A673 (cell line): ENCODE measurements at regions not wholly inside any gene's neighbourhood (a gene's known extent, or its start where the extent isn't known, plus 50 kb on each side); places are given as distances from the start of the nearest gene placed in this dataset.

Experiments used
- BruUV-seq: library from RNA; stranded (reverse); fragments of 400-500 nt; replicated peaks from 2 replicates; lab custom pipeline; 2021; lab: Mats Ljungman, UMichigan
- CTCF ChIA-PET: fragments of 300-600 bp; sonication (Branson Sonifier 250); formaldehyde crosslinking; loops from one replicate; lab custom pipeline; 2022; ENCODE audit warnings: antibody characterized with exemption; lab: Charles Lee
- POLR2A ChIA-PET: fragments of 300-600 bp; sonication (Branson Sonifier 250); formaldehyde crosslinking; loops from one replicate; lab custom pipeline; 2022; ENCODE audit warnings: antibody characterized with exemption; ENCODE audit not compliant: low non-redundant PET; lab: Charles Lee
- DNase-seq: peaks from one replicate; pipeline ENCODE4 v3.0.0-alpha.2; 2015; ENCODE audit warnings: low spot score
- H3K27ac ChIP-seq: fragments of 200-600 bp; sonication (generic); 2 replicates; pipeline ENCODE4 v1.5.1; 2016; ENCODE audit warnings: mixed run types, low read depth, mild to moderate bottlenecking, mixed read lengths, antibody characterized with exemption, low read length; ENCODE audit not compliant: poor library complexity, severe bottlenecking
- H3K27me3 ChIP-seq: fragments of 200-600 bp; sonication (generic); replicated peaks from 2 replicates; pipeline ENCODE4 v1.6.1; 2017; ENCODE audit warnings: mixed run types, low read depth, mild to moderate bottlenecking, mixed read lengths, antibody characterized with exemption, low read length; ENCODE audit not compliant: insufficient read depth, poor library complexity
- H3K36me3 ChIP-seq: fragments of 200-600 bp; sonication (generic); 2 replicates; pipeline ENCODE4 v1.6.1; 2016; ENCODE audit warnings: mixed run types, mild to moderate bottlenecking, mixed read lengths, antibody characterized with exemption, low read length; ENCODE audit not compliant: insufficient read depth, poor library complexity, severe bottlenecking
- H3K4me1 ChIP-seq: fragments of 200-600 bp; sonication (generic); 2 replicates; pipeline ENCODE4 v1.6.1; 2017; ENCODE audit warnings: mixed run types, mild to moderate bottlenecking, mixed read lengths, antibody characterized with exemption, low read length; ENCODE audit not compliant: insufficient read depth, poor library complexity, severe bottlenecking
- H3K4me3 ChIP-seq: fragments of 200-600 bp; sonication (generic); 2 replicates; pipeline ENCODE4 v1.5.1; 2016; ENCODE audit warnings: low read depth, mixed run types, mild to moderate bottlenecking, mixed read lengths, low read length; ENCODE audit not compliant: poor library complexity, severe bottlenecking
- H3K9me3 ChIP-seq: fragments of 200-600 bp; sonication (generic); 2 replicates; pipeline ENCODE4 v1.6.1; 2016; ENCODE audit warnings: mixed run types, low read depth, mild to moderate bottlenecking, mixed read lengths, antibody characterized with exemption, low read length; ENCODE audit not compliant: poor library complexity, severe bottlenecking
- EZH2 ChIP-seq: fragments of 200-600 bp; sonication (generic); IDR thresholded peaks from 2 replicates; pipeline ENCODE4 v1.6.1; 2017; ENCODE audit warnings: borderline replicate concordance, low read depth, mild to moderate bottlenecking, mixed read lengths, antibody characterized with exemption, low read length; ENCODE audit not compliant: poor library complexity, severe bottlenecking
- intact Hi-C: fragments of 100-400 bp; cut with micrococcal nuclease; formaldehyde crosslinking; loops from one replicate; pipeline ENCODE4 v1.10.0; 2022; ENCODE audit not compliant: unreplicated experiment
- TF ChIP-seq, protein P1 (sequence below): fragments of 300-800, 200-600 bp; sonication (generic); conservative IDR thresholded peaks from 2 replicates; pipeline ENCODE4 v1.5.1; 2017; ENCODE audit warnings: low read depth, mild to moderate bottlenecking, antibody characterized with exemption, low read length, moderate library complexity, mixed read lengths

DNA sequence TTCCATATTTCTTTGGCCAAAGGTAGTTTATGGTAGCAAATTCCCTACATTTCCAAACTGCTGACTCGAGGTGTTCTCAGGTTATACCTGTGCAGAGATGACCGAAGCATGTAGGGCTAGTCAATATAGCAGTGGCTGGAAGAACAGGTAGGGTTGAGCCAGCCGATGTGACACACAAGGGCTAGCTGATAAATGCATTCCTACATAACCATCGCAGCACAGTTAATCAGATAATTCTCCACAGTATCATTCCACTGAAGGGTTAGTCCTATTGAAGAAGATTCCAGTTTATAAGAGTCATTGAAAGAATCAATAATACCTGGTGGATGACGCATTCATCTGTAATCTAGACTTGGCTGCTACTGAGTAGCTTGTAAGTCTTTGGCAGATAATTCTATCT lies 220.0 kb downstream of the KIF20B start:
- no peak for TF ChIP-seq EZH2
- intact Hi-C loops, result no loop called here
- Histone ChIP-seq H3K4me1 (no peaks in the 10 kb centered on the region), H3K9me3 (no peaks in the 10 kb centered on the region), H3K27ac (no peak overlapping the region), H3K4me3 (no peak overlapping the region), H3K27me3 (peaks cover 27% of the 10 kb centered on the region), H3K36me3 (no peaks in the 10 kb centered on the region)
- POLR2A ChIA-PET, result no interaction called here
- DNase-seq, result no peak
- no TSS peak for BruUV-seq
- CTCF ChIA-PET, result no interaction called here

DNA sequence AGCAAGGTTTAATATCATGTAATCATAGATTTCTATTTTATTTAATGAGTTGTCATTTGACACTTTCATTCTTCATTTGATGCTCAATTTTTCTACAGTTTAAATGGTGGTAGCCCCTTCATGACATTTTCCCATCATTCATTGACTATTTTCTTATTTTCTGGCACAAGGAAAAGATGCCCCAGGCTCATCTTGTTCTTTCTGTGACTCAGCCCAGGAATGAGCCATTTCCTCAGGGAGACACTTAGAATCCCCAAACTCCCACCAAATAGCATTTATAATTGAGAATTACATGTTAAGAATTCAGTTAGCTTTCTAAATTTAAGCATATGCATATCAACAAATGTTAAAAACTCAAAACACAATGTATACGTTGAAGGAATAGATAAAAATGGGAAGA lies 222.3 kb downstream of the KIF20B start:
- H3K4me1 ChIP-seq, result no peaks in the 10 kb centered on the region
- intact Hi-C loops, result no loop called here
- TF ChIP-seq, protein P1, sequence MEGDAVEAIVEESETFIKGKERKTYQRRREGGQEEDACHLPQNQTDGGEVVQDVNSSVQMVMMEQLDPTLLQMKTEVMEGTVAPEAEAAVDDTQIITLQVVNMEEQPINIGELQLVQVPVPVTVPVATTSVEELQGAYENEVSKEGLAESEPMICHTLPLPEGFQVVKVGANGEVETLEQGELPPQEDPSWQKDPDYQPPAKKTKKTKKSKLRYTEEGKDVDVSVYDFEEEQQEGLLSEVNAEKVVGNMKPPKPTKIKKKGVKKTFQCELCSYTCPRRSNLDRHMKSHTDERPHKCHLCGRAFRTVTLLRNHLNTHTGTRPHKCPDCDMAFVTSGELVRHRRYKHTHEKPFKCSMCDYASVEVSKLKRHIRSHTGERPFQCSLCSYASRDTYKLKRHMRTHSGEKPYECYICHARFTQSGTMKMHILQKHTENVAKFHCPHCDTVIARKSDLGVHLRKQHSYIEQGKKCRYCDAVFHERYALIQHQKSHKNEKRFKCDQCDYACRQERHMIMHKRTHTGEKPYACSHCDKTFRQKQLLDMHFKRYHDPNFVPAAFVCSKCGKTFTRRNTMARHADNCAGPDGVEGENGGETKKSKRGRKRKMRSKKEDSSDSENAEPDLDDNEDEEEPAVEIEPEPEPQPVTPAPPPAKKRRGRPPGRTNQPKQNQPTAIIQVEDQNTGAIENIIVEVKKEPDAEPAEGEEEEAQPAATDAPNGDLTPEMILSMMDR, result no peak
- no peak for TF ChIP-seq EZH2
- ChIA-PET POLR2A (no interaction called here), CTCF (no interaction called here)
- BruUV-seq, result no TSS peak
- no peaks in the 10 kb centered on the region for H3K36me3 ChIP-seq
- H3K27me3 ChIP-seq, result peaks cover 34% of the 10 kb centered on the region
- no peak overlapping the region for H3K4me3 ChIP-seq
- no peak overlapping the region for H3K27ac ChIP-seq
- DNase-seq, result no peak
- H3K9me3 ChIP-seq, result no peaks in the 10 kb centered on the region

DNA sequence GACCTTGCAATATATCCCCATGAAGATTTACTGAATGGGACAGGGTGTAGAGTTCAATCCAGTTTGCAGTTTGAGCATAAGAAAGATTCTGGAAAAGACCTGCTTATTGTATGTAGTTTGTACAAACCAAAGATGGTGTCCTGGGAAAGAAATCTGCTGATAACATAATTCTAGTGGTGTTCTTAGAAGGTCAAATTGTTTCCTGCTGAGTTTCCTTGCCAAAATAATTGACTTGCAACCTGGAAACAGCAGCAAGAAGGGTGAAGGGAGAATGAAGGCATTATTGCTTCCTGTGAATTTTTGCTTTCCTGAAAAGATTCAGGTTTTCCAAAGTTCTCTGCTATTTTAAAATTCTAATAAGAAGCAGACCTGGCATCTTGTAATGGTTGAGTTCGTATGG lies 222.9 kb downstream of the KIF20B start:
- Histone ChIP-seq H3K27ac (no peak overlapping the region), H3K36me3 (no peaks in the 10 kb centered on the region), H3K9me3 (no peaks in the 10 kb centered on the region), H3K4me1 (no peaks in the 10 kb centered on the region), H3K4me3 (no peak overlapping the region), H3K27me3 (peaks cover 34% of the 10 kb centered on the region)
- intact Hi-C loops, result no loop called here
- CTCF ChIA-PET, result no interaction called here
- BruUV-seq, result no TSS peak
- DNase-seq, result no peak
- TF ChIP-seq, protein P1, result no peak
- TF ChIP-seq EZH2, result no peak
- POLR2A ChIA-PET, result no interaction called here

DNA sequence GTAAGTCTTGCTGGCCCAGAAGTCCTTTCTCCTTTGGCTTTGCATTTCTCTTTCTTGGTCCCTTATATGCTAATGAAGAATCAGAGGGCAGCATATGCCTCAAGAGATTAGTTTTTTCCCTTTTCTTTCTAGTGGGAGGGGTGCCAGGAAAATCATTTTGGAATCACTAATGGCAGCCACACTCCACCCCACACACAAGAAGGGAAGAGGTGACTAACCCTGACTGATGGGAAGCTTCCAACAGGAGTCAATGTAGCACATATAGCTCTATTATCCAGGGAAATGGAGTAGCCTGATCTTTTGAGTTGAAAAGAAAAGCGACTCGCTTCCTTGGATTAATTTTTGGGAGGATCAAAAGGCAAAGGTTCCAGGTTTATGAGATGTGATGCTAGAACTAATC lies 225.3 kb downstream of the KIF20B start:
- H3K4me3 ChIP-seq, result no peak overlapping the region
- no peaks in the 10 kb centered on the region for H3K4me1 ChIP-seq
- no peak for TF ChIP-seq EZH2
- TF ChIP-seq, protein P1, result no peak
- no peaks in the 10 kb centered on the region for H3K9me3 ChIP-seq
- H3K36me3 ChIP-seq, result no peaks in the 10 kb centered on the region
- intact Hi-C loops, result no loop called here
- DNase-seq, result no peak
- BruUV-seq, result no TSS peak
- peaks cover 30% of the 10 kb centered on the region for H3K27me3 ChIP-seq
- ChIA-PET POLR2A (no interaction called here), CTCF (no interaction called here)
- no peak overlapping the region for H3K27ac ChIP-seq
